ENCODE measurements at regions not wholly inside any gene's neighbourhood (a gene's known extent, or its start where the extent isn't known, plus 50 kb on each side); places are given as distances from the start of the nearest gene placed in this dataset.

DNA sequence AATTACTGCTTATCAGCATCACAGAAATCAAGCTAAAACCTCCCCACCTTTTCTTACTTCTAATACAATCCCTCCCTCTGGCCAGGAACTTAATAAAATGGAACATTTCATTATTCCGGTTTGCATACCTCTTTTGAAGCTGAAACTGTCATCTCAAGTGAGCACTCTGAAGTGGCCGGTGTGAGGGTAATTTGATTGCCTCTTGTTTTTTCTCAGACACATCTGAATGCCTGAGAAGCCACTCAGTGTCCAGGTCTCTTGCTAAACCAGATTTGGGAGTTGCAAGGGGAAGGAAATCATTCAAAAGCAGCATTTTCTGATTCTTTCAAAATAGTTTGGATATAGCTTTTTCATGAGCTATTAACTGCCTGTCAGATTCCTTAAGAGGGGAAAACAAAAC, 190.3 kb downstream of the C1D start:
- peaks cover 0 to 4% (median 4%) of the 10 kb centered on the region in 5 donors for H3K9me3 ChIP-seq (ENCODE audit: control insufficient read depth in 5 of 5, low read length in 5 of 5)
- no peak overlapping the region for H3K4me3 ChIP-seq (ENCODE audit: low read depth in 1 of 5, low read length in 5 of 5)
- H3K36me3 ChIP-seq (ENCODE audit: control insufficient read depth in 5 of 5, insufficient read depth in 5 of 5, low read length in 5 of 5) = no peaks in the 10 kb centered on the region
- no peak overlapping the region for H3K9ac ChIP-seq (ENCODE audit: low read length in 5 of 5)
- H3K27ac ChIP-seq (ENCODE audit: low read depth, low read length) = no peak overlapping the region
- H3K4me1 ChIP-seq (ENCODE audit: control insufficient read depth in 5 of 5, insufficient read depth in 5 of 5, low read length in 5 of 5) = peaks cover 0 to 7% (median 0%) of the 10 kb centered on the region in 5 donors
- H3K27me3 ChIP-seq (ENCODE audit: control insufficient read depth in 5 of 5, insufficient read depth in 4 of 5, low read length in 5 of 5) = peaks cover 0 to 6% (median 3%) of the 10 kb centered on the region in 5 donors

GRCh38 chr2:67873916-67874315, 188.9 kb downstream of the C1D start:
- H3K27ac ChIP-seq (ENCODE audit: low read depth, low read length) = no peak overlapping the region
- no peak overlapping the region for H3K9ac ChIP-seq (ENCODE audit: low read length in 5 of 5)
- no peaks in the 10 kb centered on the region for H3K36me3 ChIP-seq (ENCODE audit: control insufficient read depth in 5 of 5, insufficient read depth in 5 of 5, low read length in 5 of 5)
- no peak overlapping the region for H3K4me3 ChIP-seq (ENCODE audit: low read depth in 1 of 5, low read length in 5 of 5)
- peaks cover 0 to 4% (median 4%) of the 10 kb centered on the region in 5 donors for H3K9me3 ChIP-seq (ENCODE audit: control insufficient read depth in 5 of 5, low read length in 5 of 5)
- peaks cover 0 to 7% (median 0%) of the 10 kb centered on the region in 5 donors for H3K4me1 ChIP-seq (ENCODE audit: control insufficient read depth in 5 of 5, insufficient read depth in 5 of 5, low read length in 5 of 5)
- peaks cover 0 to 4% (median 3%) of the 10 kb centered on the region in 5 donors for H3K27me3 ChIP-seq (ENCODE audit: control insufficient read depth in 5 of 5, insufficient read depth in 4 of 5, low read length in 5 of 5)

DNA sequence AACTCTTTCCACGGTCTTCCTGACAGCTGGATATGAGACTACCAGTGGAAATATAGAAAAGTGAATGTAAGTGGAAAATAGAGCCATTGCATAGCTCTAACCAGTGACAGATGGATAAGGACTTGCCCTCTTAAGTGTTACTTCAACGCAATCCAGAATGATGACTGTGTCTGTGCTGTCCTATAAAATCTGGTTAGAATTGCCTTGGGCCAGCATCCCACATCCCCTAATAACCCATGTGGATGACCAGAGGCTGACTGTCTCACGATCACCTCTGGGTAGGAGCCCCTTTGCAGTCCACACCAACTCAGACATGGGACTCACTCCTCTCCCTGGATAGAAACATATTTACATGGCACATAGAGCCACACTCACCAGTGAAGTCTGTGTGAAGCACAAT, 186.6 kb downstream of the C1D start:
- Histone ChIP-seq H3K36me3 (ENCODE audit: control insufficient read depth in 5 of 5, insufficient read depth in 5 of 5, low read length in 5 of 5) (no peaks in the 10 kb centered on the region), H3K9ac (ENCODE audit: low read length in 5 of 5) (no peak overlapping the region), H3K27me3 (ENCODE audit: control insufficient read depth in 5 of 5, insufficient read depth in 4 of 5, low read length in 5 of 5) (peaks cover 0 to 13% (median 0%) of the 10 kb centered on the region in 5 donors), H3K27ac (ENCODE audit: low read depth, low read length) (no peak overlapping the region), H3K4me1 (ENCODE audit: control insufficient read depth in 5 of 5, insufficient read depth in 5 of 5, low read length in 5 of 5) (peaks cover 0 to 7% (median 0%) of the 10 kb centered on the region in 5 donors), H3K4me3 (ENCODE audit: low read depth in 1 of 5, low read length in 5 of 5) (no peak overlapping the region), H3K9me3 (ENCODE audit: control insufficient read depth in 5 of 5, low read length in 5 of 5) (peaks cover 0 to 4% (median 4%) of the 10 kb centered on the region in 5 donors)

DNA sequence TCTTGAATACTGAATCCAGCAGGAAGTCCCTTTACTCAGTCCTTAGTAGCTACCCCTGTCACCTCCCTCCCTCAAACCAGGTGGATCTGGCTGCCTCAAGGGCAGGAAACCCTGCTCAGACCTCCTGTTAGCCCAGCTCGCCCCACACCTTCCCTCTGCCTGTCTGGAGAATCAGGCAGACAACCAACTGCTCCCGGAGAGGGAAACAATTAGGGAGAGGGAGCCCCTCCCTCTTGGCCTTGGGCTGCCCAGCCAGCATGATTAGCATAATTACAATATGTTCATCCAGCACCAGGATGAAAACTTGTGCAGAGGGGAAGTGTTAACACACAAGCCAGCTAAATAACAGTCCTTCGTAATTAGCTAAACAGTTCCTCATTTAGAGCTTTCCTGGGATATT, 185.5 kb downstream of the C1D start:
- Histone ChIP-seq H3K36me3 (ENCODE audit: control insufficient read depth in 5 of 5, insufficient read depth in 5 of 5, low read length in 5 of 5) (no peaks in the 10 kb centered on the region), H3K9ac (ENCODE audit: low read length in 5 of 5) (no peak overlapping the region), H3K4me3 (ENCODE audit: low read depth in 1 of 5, low read length in 5 of 5) (no peak overlapping the region), H3K27me3 (ENCODE audit: control insufficient read depth in 5 of 5, insufficient read depth in 4 of 5, low read length in 5 of 5) (peaks cover 0 to 13% (median 0%) of the 10 kb centered on the region in 5 donors), H3K4me1 (ENCODE audit: control insufficient read depth in 5 of 5, insufficient read depth in 5 of 5, low read length in 5 of 5) (no peaks in the 10 kb centered on the region), H3K27ac (ENCODE audit: low read depth, low read length) (no peak overlapping the region), H3K9me3 (ENCODE audit: control insufficient read depth in 5 of 5, low read length in 5 of 5) (peaks cover 0 to 4% (median 4%) of the 10 kb centered on the region in 5 donors)

GRCh38 chr2:67878743-67879142, 184.1 kb downstream of the C1D start:
- Histone ChIP-seq H3K36me3 (ENCODE audit: control insufficient read depth in 5 of 5, insufficient read depth in 5 of 5, low read length in 5 of 5) (no peaks in the 10 kb centered on the region), H3K4me1 (ENCODE audit: control insufficient read depth in 5 of 5, insufficient read depth in 5 of 5, low read length in 5 of 5) (no peaks in the 10 kb centered on the region), H3K27ac (ENCODE audit: low read depth, low read length) (no peak overlapping the region)

GRCh38 chr2:67879586-67880290, 183.1 kb downstream of the C1D start:
- H3K27ac ChIP-seq (ENCODE audit: low read depth, low read length) = no peak overlapping the region
- H3K9ac ChIP-seq (ENCODE audit: low read length in 5 of 5) = no peak overlapping the region
- no peaks in the 10 kb centered on the region for H3K9me3 ChIP-seq (ENCODE audit: control insufficient read depth in 5 of 5, low read length in 5 of 5)
- H3K27me3 ChIP-seq (ENCODE audit: control insufficient read depth in 5 of 5, insufficient read depth in 4 of 5, low read length in 5 of 5) = peaks cover 0 to 13% (median 2%) of the 10 kb centered on the region in 5 donors
- no peaks in the 10 kb centered on the region for H3K4me1 ChIP-seq (ENCODE audit: control insufficient read depth in 5 of 5, insufficient read depth in 5 of 5, low read length in 5 of 5)
- H3K36me3 ChIP-seq (ENCODE audit: control insufficient read depth in 5 of 5, insufficient read depth in 5 of 5, low read length in 5 of 5) = no peaks in the 10 kb centered on the region
- no peak overlapping the region for H3K4me3 ChIP-seq (ENCODE audit: low read depth in 1 of 5, low read length in 5 of 5)

More at GRCh38 chr2:67878743-67879142, 184.1 kb downstream of the C1D start:
- Histone ChIP-seq H3K9me3 (ENCODE audit: control insufficient read depth in 5 of 5, low read length in 5 of 5) (peaks cover 0 to 3% (median 2%) of the 10 kb centered on the region in 5 donors), H3K27me3 (ENCODE audit: control insufficient read depth in 5 of 5, insufficient read depth in 4 of 5, low read length in 5 of 5) (peaks cover 0 to 13% (median under 1%) of the 10 kb centered on the region in 5 donors), H3K4me3 (ENCODE audit: low read depth in 1 of 5, low read length in 5 of 5) (no peak overlapping the region), H3K9ac (ENCODE audit: low read length in 5 of 5) (no peak overlapping the region)

- no peak overlapping the region for H3K9ac ChIP-seq (ENCODE audit: low read length in 5 of 5)
- H3K27ac ChIP-seq (ENCODE audit: low read depth, low read length) = no peak overlapping the region
- no peaks in the 10 kb centered on the region for H3K36me3 ChIP-seq (ENCODE audit: control insufficient read depth in 5 of 5, insufficient read depth in 5 of 5, low read length in 5 of 5)
- no peaks in the 10 kb centered on the region for H3K4me1 ChIP-seq (ENCODE audit: control insufficient read depth in 5 of 5, insufficient read depth in 5 of 5, low read length in 5 of 5)
- peaks cover 0 to 13% (median 2%) of the 10 kb centered on the region in 5 donors for H3K27me3 ChIP-seq (ENCODE audit: control insufficient read depth in 5 of 5, insufficient read depth in 4 of 5, low read length in 5 of 5)
- H3K9me3 ChIP-seq (ENCODE audit: control insufficient read depth in 5 of 5, low read length in 5 of 5) = no peaks in the 10 kb centered on the region
- H3K4me3 ChIP-seq (ENCODE audit: low read depth in 1 of 5, low read length in 5 of 5) = no peak overlapping the region
Measured at GRCh38 chr2:67880291-67880761, 182.5 kb downstream of the C1D start.

DNA sequence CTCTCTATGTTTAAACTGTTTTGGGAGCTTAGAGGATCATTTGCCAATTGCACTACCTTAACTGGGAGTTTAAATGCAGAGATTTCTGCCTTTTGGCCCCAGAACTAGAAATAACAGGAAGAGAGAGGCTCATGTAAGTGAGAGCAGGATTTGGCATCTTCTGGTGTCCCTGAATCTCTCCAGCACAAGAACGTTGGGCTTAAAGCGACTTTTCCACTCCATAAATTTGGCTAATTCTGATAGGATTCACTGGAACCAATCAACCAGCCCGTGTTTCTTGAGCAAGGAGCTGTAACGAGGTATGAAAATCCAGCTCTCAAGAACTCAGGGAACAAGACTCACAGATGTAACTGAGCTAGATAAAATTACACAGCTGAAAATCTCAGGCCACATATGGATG, 181.0 kb downstream of the C1D start:
- H3K4me3 ChIP-seq (ENCODE audit: low read depth in 1 of 5, low read length in 5 of 5) = no peak overlapping the region
- H3K27me3 ChIP-seq (ENCODE audit: control insufficient read depth in 5 of 5, insufficient read depth in 4 of 5, low read length in 5 of 5) = peaks cover 0 to 13% (median 2%) of the 10 kb centered on the region in 5 donors
- no peaks in the 10 kb centered on the region for H3K36me3 ChIP-seq (ENCODE audit: control insufficient read depth in 5 of 5, insufficient read depth in 5 of 5, low read length in 5 of 5)
- no peak overlapping the region for H3K9ac ChIP-seq (ENCODE audit: low read length in 5 of 5)
- no peak overlapping the region for H3K27ac ChIP-seq (ENCODE audit: low read depth, low read length)
- H3K4me1 ChIP-seq (ENCODE audit: control insufficient read depth in 5 of 5, insufficient read depth in 5 of 5, low read length in 5 of 5) = no peaks in the 10 kb centered on the region
- no peaks in the 10 kb centered on the region for H3K9me3 ChIP-seq (ENCODE audit: control insufficient read depth in 5 of 5, low read length in 5 of 5)

- no peak overlapping the region for H3K9ac ChIP-seq (ENCODE audit: low read length in 5 of 5)
- no peak overlapping the region for H3K27ac ChIP-seq (ENCODE audit: low read depth, low read length)
- no peaks in the 10 kb centered on the region for H3K36me3 ChIP-seq (ENCODE audit: control insufficient read depth in 5 of 5, insufficient read depth in 5 of 5, low read length in 5 of 5)
- no peaks in the 10 kb centered on the region for H3K4me1 ChIP-seq (ENCODE audit: control insufficient read depth in 5 of 5, insufficient read depth in 5 of 5, low read length in 5 of 5)
- no peak overlapping the region for H3K4me3 ChIP-seq (ENCODE audit: low read depth in 1 of 5, low read length in 5 of 5)
- peaks cover 0 to 9% (median 2%) of the 10 kb centered on the region in 5 donors for H3K27me3 ChIP-seq (ENCODE audit: control insufficient read depth in 5 of 5, insufficient read depth in 4 of 5, low read length in 5 of 5)
- no peaks in the 10 kb centered on the region for H3K9me3 ChIP-seq (ENCODE audit: control insufficient read depth in 5 of 5, low read length in 5 of 5)
Measured at GRCh38 chr2:67883316-67884087, 179.3 kb downstream of the C1D start.
